GM19025 (cell line): ENCODE measurements at regions not wholly inside any gene's neighbourhood (a gene's known extent, or its start where the extent isn't known, plus 50 kb on each side); places are given as distances from the start of the nearest gene placed in this dataset.

Source experiments
- ATAC-seq: cut with Tn5 transposase; IDR thresholded peaks from one replicate; pipeline ENCODE4 v1.9.1; 2021; ENCODE audit warnings: mild to moderate bottlenecking, low read depth, moderate library complexity; ENCODE audit not compliant: unreplicated experiment

- peak; percentile 72 for ATAC-seq
Observed at GRCh38 chr18:11324956-11325882, 175.8 kb upstream of the PIEZO2 start.

- no peak for ATAC-seq
Observed at GRCh38 chr18:11324510-11324909, 175.1 kb upstream of the PIEZO2 start.

DNA sequence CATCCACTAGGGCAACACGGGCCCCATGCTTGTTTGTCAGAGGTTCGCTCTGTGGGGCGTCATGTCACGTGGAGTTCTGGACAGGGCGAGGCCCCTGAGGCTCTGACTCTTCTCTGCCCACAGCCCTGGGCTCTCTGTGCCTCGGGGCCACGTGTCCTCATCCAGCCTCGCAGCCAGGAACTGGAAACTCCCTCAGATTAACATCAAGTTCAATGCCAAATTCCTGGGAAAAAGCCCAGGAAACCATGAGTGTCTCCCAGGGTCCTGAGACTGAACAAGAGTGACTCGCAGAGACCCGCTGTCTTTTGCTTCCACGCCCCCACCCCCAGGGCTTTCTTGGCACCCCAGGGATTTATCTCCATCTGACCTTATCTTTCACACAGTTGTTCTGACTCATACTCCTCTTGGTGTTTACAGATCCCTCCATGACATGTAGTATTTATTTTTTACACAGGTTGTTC is 174.0 kb upstream of the PIEZO2 start:
- no peak for ATAC-seq

DNA sequence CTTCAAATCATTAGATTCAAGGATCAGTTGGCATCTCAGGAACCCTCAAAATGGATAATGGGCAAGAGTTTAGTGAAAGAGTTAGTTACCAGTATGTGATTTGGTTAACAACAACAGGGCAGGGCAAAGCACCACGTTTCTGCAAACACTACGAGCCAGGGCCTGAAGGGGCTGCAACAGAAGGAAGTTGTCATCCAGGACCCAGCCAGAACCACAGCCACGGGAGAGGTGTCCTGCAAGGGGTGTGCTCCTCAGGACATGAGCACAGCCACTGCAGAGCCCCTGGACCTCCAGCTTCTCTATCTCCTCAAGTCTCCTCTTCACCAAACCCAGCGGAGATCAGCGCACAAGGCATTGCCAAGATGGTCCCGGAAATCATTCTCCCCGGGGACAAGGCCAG is 173.3 kb upstream of the PIEZO2 start:
- no peak for ATAC-seq

- ATAC-seq: no peak
Observed at GRCh38 chr18:11322006-11322405, 172.6 kb upstream of the PIEZO2 start.

- ATAC-seq: no peak
Observed at GRCh38 chr18:11320986-11321385, 171.6 kb upstream of the PIEZO2 start.

DNA sequence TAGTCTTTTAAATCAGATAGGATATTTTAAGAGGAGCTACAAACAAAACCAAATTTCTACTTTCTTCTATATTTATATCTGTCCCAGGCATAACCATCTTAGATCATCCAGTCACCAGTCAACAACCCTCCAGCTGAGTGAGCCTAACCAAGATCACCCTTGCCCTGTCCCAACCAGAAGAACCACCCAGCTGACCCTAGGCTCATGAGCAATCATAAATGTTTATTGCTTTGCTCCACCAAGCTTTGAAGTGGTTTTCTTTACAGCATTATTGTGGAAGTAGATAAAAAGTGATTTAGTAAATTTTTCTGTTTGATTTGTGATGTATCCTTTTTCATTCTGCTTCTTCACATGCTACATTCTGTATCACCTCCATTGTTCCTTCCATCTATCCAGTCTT is 167.2 kb upstream of the PIEZO2 start:
- no peak for ATAC-seq

DNA sequence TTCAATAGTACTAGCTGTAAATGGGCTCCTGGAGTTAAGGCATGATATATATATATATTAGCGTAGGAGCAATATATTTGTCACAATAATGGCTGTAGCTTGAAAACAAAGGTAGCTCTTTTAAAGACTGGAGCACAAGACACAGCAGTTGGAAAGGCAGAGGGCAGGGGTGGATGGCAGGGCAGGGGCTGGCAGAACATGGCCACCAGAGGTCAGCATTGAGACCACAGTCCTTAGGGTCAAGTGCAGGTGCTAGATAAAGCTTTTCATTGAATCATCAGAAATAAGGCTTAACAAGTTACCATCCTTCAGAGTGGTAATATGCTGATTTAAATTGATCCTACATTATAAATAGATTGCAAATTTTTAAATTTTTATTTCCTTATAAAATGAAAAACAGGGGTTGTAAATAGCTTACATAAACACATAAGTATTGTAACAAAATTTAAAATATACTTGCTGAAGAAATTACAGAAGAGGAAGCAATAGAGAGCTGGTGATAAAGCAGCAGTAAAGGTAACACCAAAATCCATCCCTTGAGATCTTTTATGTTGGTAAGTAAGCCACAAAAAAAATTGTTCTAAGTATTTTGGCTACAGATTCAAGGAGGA is 161.2 kb upstream of the PIEZO2 start:
- no peak for ATAC-seq

DNA sequence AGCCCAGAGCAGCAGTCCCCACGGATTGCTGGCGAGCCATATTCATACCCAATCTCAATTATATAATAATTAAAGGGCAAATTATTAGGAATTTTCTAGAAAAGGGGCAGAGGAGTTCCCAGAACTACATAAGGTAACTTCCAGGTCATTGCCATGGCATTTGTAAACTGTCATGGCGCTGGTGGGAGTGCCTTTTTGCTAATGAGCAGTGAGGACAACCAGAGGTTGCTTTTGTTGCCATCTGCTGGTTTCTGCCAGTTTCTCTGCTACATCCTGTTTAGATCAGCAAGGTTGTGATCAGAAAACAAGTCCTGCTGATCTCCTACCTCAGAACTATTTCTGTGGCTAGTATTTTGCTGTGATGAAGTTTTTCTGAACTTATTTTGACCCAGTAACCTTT is 159.8 kb upstream of the PIEZO2 start:
- ATAC-seq: no peak

DNA sequence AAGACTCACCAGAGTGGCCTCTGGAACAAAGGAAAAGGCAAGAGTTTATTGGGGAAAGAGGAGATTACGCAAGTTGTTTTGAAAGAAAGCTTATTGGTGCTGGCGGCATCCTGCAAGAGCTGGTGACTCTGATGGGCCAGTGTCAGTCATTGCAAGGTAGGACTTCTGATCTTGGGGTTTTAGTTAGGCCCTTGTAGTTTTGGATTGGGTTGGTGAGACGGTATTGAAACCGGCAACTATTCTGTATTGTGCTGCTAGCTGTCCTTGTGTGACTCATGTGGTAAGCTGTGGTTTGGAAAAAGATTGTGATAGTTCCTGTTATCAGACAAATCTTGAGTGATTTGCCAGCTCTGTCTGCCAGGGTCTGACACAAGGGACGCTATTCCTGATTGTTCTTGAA is 159.1 kb upstream of the PIEZO2 start:
- no peak for ATAC-seq

DNA sequence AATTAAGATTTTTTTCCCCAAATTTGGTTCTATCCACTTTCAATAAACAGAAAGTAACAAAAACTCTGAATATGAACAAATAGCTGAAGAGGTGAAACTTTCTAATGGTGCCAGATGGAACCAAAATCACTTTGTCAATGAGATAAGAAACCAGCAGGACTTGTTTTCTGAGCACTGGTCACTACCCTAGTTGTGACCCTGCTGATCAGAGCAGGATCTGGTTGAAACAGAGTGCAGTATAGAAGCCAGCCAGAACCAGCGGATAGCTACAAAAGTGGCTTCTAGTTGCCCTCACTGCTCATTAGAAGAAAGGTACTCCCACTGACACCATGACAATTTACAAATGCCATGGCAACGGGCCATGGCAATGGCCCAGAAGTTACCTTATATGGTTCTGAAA is 158.3 kb upstream of the PIEZO2 start:
- no peak for ATAC-seq

GRCh38 chr18:11305507-11305906 is 156.1 kb upstream of the PIEZO2 start:
- no peak for ATAC-seq

- no peak for ATAC-seq
Observed at GRCh38 chr18:11304928-11305327, 155.6 kb upstream of the PIEZO2 start.

DNA sequence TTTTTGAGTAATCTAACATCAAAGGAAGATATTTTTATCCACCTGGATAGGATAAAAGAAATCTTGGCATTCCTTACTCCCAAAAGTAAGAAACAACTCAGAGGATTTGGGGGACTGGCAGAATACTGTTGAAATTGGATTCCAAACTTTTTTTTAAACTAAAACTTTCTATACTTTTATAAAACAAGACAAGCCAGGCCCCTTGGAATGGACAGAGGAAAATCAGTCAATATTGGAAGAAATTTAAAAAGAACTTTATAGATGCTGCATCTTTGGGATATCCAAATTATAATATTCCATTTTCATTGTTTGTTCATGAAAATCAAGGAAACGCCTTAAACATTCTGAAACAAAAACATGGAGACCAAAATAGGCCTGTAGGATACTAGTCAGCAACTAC is 147.6 kb upstream of the PIEZO2 start:
- ATAC-seq: no peak

DNA sequence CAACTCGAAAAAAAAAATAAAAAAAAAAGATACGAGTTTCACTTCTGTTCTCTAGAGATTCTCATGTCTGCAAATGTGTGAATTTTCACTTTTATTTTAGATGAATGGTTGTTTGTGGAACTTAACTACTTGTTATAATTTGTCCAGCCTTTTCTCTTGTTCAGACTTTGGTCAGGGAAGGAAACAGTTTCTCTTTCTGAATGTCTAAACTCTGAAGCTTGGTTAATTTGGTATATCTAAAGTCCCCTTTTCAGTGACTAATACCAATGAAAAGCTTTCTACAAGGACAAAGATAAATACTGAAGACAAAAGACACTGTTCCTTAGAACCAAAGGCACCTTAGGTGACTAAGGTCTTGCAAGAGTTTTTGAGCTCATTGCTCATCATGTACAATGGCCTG is 144.4 kb upstream of the PIEZO2 start:
- no peak for ATAC-seq

GRCh38 chr18:11290786-11291185 is 141.4 kb upstream of the PIEZO2 start:
- no peak for ATAC-seq

GRCh38 chr18:11289248-11289647 is 139.9 kb upstream of the PIEZO2 start:
- no peak for ATAC-seq

GRCh38 chr18:11288401-11288800 is 139.0 kb upstream of the PIEZO2 start:
- ATAC-seq: no peak

DNA sequence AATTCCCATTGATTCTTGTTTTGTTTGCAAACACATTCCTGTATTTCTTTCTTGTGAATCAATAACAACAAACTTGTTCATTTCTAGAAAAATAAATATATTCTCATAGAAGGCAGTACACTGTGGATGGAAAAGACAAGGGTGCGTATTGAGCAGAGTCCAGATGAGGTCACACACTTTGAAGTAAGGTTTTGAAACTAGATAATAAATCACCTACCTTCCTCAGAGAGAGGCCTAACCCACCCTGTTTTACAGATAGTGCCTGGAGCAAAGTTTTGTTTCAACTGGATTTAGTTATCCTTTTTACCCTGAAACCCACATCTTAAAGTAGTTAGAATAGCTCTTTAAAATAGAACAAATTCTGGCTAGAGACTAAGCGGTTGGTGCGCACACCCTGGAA is 137.1 kb upstream of the PIEZO2 start:
- no peak for ATAC-seq

GRCh38 chr18:11284811-11285210 is 135.4 kb upstream of the PIEZO2 start:
- no peak for ATAC-seq

DNA sequence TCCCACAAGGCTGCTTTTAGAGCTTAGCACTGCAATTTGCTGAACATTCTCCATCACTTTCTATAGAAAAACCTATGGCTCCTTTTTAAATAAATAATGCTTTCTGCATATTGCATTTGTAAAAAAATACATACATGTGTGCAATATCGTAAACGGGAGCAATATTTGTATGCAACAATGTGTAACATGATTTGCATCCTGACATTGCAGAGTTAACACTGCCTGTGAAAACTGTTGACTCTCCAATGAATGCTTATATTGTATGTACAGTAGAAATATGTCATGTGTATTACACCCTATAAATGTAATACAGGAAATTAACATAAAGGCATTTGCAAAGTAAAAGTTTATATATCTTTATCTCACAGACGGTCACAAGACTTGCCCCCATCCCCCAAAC is 135.0 kb upstream of the PIEZO2 start:
- ATAC-seq: no peak
